ENCODE measurements at regions not wholly inside any gene's neighbourhood (a gene's known extent, or its start where the extent isn't known, plus 50 kb on each side); places are given as distances from the start of the nearest gene placed in this dataset.

- intact Hi-C loops (cut with DNase I; ENCODE audit: low total_unique reads) = loop anchor here (10.0 kb wide), 1 partner anchor 194 kb away; no protein-coding TSS in a partner anchor
- Histone ChIP-seq H3K27me3 (no peaks in the 10 kb centered on the region), H3K4me1 (no peaks in the 10 kb centered on the region), H3K4me3 (no peak overlapping the region), H3K9me3 (no peaks in the 10 kb centered on the region), H3K27ac (no peak overlapping the region), H3K36me3 (ENCODE audit: low read depth, missing control alignments) (no peaks in the 10 kb centered on the region)
- no peak for DNase-seq
- TF ChIP-seq CTCF (IDR thresholded peaks at IDR 0.05) (no peak), POLR2A (IDR thresholded peaks at IDR 0.05) (no peak)
- 24% methylated on average over 7 of the region's 7 CpGs for WGBS, 2 donors
These were observed 119.5 kb downstream of the IRF8 start for GRCh38 chr16:86018487-86018886.

- no peaks in the 10 kb centered on the region for H3K4me1 ChIP-seq
- no peaks in the 10 kb centered on the region for H3K36me3 ChIP-seq (ENCODE audit: low read depth, missing control alignments)
- H3K27me3 ChIP-seq = no peaks in the 10 kb centered on the region
- no peak for TF ChIP-seq CTCF (IDR thresholded peaks at IDR 0.05)
- TF ChIP-seq POLR2A (IDR thresholded peaks at IDR 0.05) = no peak
- H3K4me3 ChIP-seq = no peak overlapping the region
- no peak overlapping the region for H3K27ac ChIP-seq
- no peak for DNase-seq
- intact Hi-C loops (cut with DNase I; ENCODE audit: low total_unique reads) = loop anchor here (10.0 kb wide), 1 partner anchor 194 kb away; no protein-coding TSS in a partner anchor
- WGBS, 2 donors = 52 to 70% methylated on average over 8 of the region's 8 CpGs
- no peaks in the 10 kb centered on the region for H3K9me3 ChIP-seq
These were observed 120.0 kb downstream of the IRF8 start for GRCh38 chr16:86018941-86019340.

GRCh38 chr16:86019446-86020047 lies 120.6 kb downstream of the IRF8 start:
- no peak overlapping the region for H3K27ac ChIP-seq
- H3K27me3 ChIP-seq = no peaks in the 10 kb centered on the region
- intact Hi-C loops (cut with DNase I; ENCODE audit: low total_unique reads) = loop anchor here (10.0 kb wide), 1 partner anchor 195 kb away; no protein-coding TSS in a partner anchor
- TF ChIP-seq POLR2A (IDR thresholded peaks at IDR 0.05) (no peak), CTCF (IDR thresholded peaks at IDR 0.05) (no peak)
- peak; percentile 31 for DNase-seq
- no peaks in the 10 kb centered on the region for H3K36me3 ChIP-seq (ENCODE audit: low read depth, missing control alignments)
- no peak overlapping the region for H3K4me3 ChIP-seq
- 61 to 85% methylated on average over 7 to 14 of the region's 14 CpGs for WGBS, 2 donors
- no peaks in the 10 kb centered on the region for H3K9me3 ChIP-seq
- no peaks in the 10 kb centered on the region for H3K4me1 ChIP-seq

- H3K4me1 ChIP-seq = no peaks in the 10 kb centered on the region
- no peak overlapping the region for H3K4me3 ChIP-seq
- H3K36me3 ChIP-seq (ENCODE audit: low read depth, missing control alignments) = no peaks in the 10 kb centered on the region
- TF ChIP-seq CTCF (IDR thresholded peaks at IDR 0.05) (no peak), POLR2A (IDR thresholded peaks at IDR 0.05) (no peak)
- no peak for DNase-seq
- no peaks in the 10 kb centered on the region for H3K9me3 ChIP-seq
- 88 to 89% methylated on average over 3 to 7 of the region's 7 CpGs for WGBS, 2 donors
- H3K27me3 ChIP-seq = no peaks in the 10 kb centered on the region
- intact Hi-C loops (cut with DNase I; ENCODE audit: low total_unique reads) = no loop called here
- no peak overlapping the region for H3K27ac ChIP-seq
These were observed 122.0 kb downstream of the IRF8 start for GRCh38 chr16:86020971-86021370.

- no peaks in the 10 kb centered on the region for H3K27me3 ChIP-seq
- TF ChIP-seq POLR2A (IDR thresholded peaks at IDR 0.05) (no peak), CTCF (IDR thresholded peaks at IDR 0.05) (no peak)
- no peaks in the 10 kb centered on the region for H3K9me3 ChIP-seq
- no peak overlapping the region for H3K4me3 ChIP-seq
- no peak overlapping the region for H3K27ac ChIP-seq
- DNase-seq = no peak
- no peaks in the 10 kb centered on the region for H3K36me3 ChIP-seq (ENCODE audit: low read depth, missing control alignments)
- H3K4me1 ChIP-seq = no peaks in the 10 kb centered on the region
- WGBS, 2 donors = 58 to 74% methylated on average over 6 to 7 of the region's 7 CpGs
- intact Hi-C loops (cut with DNase I; ENCODE audit: low total_unique reads) = no loop called here
These were observed 123.5 kb downstream of the IRF8 start for GRCh38 chr16:86022381-86022960.

Measured in testis (tissue), 2 donors.